SK-N-SH (cell line): ENCODE measurements at regions not wholly inside any gene's neighbourhood (a gene's known extent, or its start where the extent isn't known, plus 50 kb on each side); places are given as distances from the start of the nearest gene placed in this dataset.

Source experiments
- CTCF ChIP-seq: fragments of 200-600 bp; sonication (generic); IDR thresholded peaks from 2 replicates; pipeline ENCODE4 v1.6.1; 2017; ENCODE audit warnings: antibody characterized with exemption, mild to moderate bottlenecking, moderate library complexity
- ELF1 ChIP-seq: IDR thresholded peaks from 2 replicates; pipeline ENCODE4 v1.4.0; 2012
- EZH2phosphoT487 ChIP-seq: fragments of 200-600 bp; sonication (generic); IDR thresholded peaks from 2 replicates; pipeline ENCODE4 v1.6.1; 2017; ENCODE audit warnings: low read depth, mixed run types, mild to moderate bottlenecking, antibody characterized with exemption, moderate library complexity, borderline replicate concordance
- JUND ChIP-seq: IDR thresholded peaks from 2 replicates; pipeline ENCODE4 v1.4.0; 2012
- NFIC ChIP-seq: IDR thresholded peaks from 2 replicates; pipeline ENCODE4 v1.4.0; 2012; ENCODE audit warnings: borderline replicate concordance
- POLR2AphosphoS5 ChIP-seq: IDR thresholded peaks from 2 replicates; pipeline ENCODE4 v1.6.1; 2012; ENCODE audit warnings: low read depth, low read length
- RAD21 ChIP-seq: IDR thresholded peaks from 2 replicates; pipeline ENCODE4 v1.6.1; 2012; ENCODE audit warnings: mild to moderate bottlenecking, low read length
- RCOR1 ChIP-seq: fragments of 150-350 bp; IDR thresholded peaks from 2 replicates; pipeline ENCODE4 v1.6.1; 2017; ENCODE audit warnings: antibody characterized with exemption, low read length
- TAF1 ChIP-seq: IDR thresholded peaks from 2 replicates; pipeline ENCODE4 v1.6.1; 2012; ENCODE audit warnings: low read depth, mild to moderate bottlenecking, low read length, moderate library complexity, borderline replicate concordance
- USF1 ChIP-seq: IDR thresholded peaks from 2 replicates; pipeline ENCODE4 v1.4.0; 2012; ENCODE audit warnings: low read depth, borderline replicate concordance
- YY1 ChIP-seq: IDR thresholded peaks from 2 replicates; pipeline ENCODE4 v1.4.0; 2012; ENCODE audit warnings: low read depth, mild to moderate bottlenecking
- TF ChIP-seq, protein P1 (sequence below): IDR thresholded peaks from 2 replicates; pipeline ENCODE4 v1.6.1; 2012; ENCODE audit warnings: mild to moderate bottlenecking, low read depth, low read length, moderate library complexity
- TF ChIP-seq, protein P2 (sequence below): IDR thresholded peaks from 2 replicates; pipeline ENCODE4 v1.4.0; 2012; ENCODE audit warnings: low read depth, borderline replicate concordance

DNA sequence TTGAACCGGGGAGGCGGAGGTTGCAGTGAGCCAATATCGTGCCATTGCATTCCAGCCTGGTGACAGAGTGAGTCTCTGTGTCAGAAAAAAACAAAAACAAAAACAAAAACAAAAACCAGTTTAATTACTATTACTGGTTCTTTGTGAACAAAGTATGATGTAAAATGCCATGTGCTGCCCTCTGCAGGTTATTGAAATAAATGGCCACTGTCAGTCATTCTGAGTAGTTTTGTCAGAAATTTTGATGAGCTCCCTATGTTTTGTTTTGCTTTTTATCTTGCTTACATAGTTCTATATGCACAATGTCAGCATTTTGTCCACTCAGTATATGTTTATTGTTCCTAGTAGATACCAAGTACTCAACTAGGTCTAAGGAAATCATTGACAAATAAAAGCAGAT lies 423.6 kb upstream of the CHST9 start:
- no peak for TF ChIP-seq USF1
- no peak for TF ChIP-seq YY1
- TF ChIP-seq, protein P1, sequence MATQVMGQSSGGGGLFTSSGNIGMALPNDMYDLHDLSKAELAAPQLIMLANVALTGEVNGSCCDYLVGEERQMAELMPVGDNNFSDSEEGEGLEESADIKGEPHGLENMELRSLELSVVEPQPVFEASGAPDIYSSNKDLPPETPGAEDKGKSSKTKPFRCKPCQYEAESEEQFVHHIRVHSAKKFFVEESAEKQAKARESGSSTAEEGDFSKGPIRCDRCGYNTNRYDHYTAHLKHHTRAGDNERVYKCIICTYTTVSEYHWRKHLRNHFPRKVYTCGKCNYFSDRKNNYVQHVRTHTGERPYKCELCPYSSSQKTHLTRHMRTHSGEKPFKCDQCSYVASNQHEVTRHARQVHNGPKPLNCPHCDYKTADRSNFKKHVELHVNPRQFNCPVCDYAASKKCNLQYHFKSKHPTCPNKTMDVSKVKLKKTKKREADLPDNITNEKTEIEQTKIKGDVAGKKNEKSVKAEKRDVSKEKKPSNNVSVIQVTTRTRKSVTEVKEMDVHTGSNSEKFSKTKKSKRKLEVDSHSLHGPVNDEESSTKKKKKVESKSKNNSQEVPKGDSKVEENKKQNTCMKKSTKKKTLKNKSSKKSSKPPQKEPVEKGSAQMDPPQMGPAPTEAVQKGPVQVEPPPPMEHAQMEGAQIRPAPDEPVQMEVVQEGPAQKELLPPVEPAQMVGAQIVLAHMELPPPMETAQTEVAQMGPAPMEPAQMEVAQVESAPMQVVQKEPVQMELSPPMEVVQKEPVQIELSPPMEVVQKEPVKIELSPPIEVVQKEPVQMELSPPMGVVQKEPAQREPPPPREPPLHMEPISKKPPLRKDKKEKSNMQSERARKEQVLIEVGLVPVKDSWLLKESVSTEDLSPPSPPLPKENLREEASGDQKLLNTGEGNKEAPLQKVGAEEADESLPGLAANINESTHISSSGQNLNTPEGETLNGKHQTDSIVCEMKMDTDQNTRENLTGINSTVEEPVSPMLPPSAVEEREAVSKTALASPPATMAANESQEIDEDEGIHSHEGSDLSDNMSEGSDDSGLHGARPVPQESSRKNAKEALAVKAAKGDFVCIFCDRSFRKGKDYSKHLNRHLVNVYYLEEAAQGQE, result no peak
- no peak for TF ChIP-seq ELF1
- no peak for TF ChIP-seq RCOR1
- no peak for TF ChIP-seq NFIC
- no peak for TF ChIP-seq JUND
- TF ChIP-seq TAF1, result no peak
- peak; percentile 65 for TF ChIP-seq CTCF
- TF ChIP-seq EZH2phosphoT487, result no peak
- TF ChIP-seq, protein P2, sequence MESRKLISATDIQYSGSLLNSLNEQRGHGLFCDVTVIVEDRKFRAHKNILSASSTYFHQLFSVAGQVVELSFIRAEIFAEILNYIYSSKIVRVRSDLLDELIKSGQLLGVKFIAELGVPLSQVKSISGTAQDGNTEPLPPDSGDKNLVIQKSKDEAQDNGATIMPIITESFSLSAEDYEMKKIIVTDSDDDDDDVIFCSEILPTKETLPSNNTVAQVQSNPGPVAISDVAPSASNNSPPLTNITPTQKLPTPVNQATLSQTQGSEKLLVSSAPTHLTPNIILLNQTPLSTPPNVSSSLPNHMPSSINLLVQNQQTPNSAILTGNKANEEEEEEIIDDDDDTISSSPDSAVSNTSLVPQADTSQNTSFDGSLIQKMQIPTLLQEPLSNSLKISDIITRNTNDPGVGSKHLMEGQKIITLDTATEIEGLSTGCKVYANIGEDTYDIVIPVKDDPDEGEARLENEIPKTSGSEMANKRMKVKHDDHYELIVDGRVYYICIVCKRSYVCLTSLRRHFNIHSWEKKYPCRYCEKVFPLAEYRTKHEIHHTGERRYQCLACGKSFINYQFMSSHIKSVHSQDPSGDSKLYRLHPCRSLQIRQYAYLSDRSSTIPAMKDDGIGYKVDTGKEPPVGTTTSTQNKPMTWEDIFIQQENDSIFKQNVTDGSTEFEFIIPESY, result no peak
- no peak for TF ChIP-seq POLR2AphosphoS5
- TF ChIP-seq RAD21, result no peak
